ENCODE measurements at regions not wholly inside any gene's neighbourhood (a gene's known extent, or its start where the extent isn't known, plus 50 kb on each side); places are given as distances from the start of the nearest gene placed in this dataset.
"Not testable (repeated sequence)": the region's sequence is repeated elsewhere in the genome, so short reads cannot be mapped to it uniquely, and the experiment has no call there.

GRCh38 chr9:19931098-19931890 lies 142.5 kb upstream of the SLC24A2 start:
- no peak for DNase-seq

DNA sequence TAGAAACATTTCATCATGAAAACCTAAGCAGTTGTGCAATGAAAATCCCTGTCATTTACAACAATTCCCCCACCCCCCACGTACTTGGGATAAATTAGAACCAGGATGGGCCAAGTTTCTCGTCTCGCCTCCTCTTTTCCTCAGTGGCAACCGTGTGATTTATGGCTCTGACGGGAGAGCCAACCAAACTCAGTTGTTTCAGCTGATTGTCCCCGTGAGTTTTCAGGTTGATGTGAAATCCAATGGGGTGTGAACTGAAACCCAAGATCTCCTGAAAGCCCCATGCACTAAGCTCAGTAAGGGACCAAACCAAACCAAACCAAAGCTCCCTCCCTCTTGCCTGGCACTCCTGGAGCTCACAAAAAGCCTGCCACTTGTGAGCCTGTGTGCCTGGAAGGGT lies 138.7 kb upstream of the SLC24A2 start:
- DNase-seq: no peak

DNA sequence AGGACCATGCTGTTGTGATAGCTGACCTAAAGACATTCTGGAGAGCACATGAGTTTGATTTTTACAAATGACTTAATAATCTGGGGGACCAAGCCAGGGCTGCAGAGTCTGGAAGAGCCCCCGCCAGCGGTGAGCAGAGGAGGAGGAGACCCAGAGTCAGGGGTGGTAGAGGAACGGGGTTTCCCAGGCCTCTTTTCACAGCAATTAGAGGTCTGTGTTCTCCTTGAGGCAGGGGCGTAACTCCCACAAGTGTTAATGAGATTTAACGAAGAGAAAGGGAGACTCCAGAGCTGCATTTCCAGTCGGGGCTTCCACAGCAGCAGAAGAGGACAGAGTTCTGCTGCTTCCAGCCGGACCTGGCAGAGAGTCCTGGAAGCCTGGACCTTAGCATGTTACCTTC lies 137.9 kb upstream of the SLC24A2 start:
- DNase-seq: no peak

GRCh38 chr9:19925674-19926503 lies 137.1 kb upstream of the SLC24A2 start:
- peak; percentile 93 for DNase-seq

- no peak for DNase-seq
These were observed 135.2 kb upstream of the SLC24A2 start for GRCh38 chr9:19924080-19924479.

DNA sequence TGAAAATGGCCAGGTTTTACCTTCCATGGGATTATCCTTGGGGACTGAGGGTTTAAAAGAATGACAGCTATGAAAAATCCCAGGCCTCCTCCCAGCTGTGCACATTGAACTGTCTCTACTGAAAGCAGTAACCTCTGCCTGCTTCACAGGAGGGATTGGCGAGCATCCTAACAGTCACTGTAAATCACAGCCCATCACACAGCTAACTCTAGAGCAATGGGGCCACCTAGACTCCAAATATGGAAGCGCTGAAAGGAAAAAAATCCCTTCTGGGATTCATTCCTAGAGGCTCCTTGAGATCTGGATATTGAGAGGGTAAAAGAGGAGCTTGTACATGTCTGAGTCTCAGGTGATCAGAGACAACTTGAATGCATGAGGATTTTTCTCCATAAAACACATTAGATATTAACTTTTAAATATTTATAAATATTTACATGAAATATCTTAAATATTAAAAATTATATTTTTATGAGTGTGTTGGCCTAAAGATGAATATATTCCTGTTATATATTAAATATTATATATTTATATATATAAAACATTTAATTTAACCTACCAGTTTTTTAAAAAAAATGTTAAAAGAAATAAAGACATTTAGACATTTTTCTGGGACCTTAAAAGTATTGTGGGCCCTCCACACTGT lies 133.8 kb upstream of the SLC24A2 start:
- DNase-seq: peak; percentile 68

- no peak for DNase-seq
These were observed 131.6 kb upstream of the SLC24A2 start for GRCh38 chr9:19920401-19920800.

GRCh38 chr9:19918630-19919029 lies 129.8 kb upstream of the SLC24A2 start:
- no peak for DNase-seq

DNA sequence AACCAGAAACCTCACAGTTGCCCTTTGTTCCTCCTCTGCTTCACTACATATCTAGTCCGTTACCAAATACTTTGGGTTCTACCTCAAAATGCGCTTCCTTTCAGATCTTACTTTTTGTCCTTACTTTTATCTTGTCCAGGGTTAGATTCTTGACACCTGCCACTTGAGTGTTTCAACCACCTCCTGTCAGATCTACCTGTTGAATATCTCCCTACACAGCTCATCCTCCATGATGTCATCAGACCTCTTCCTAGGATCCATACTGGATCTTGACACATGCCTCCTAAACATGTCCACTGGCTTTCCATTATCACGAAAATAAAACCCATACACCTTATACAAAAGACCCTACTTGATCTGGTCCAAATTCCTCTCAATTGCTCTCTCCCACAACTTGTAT lies 125.2 kb upstream of the SLC24A2 start:
- no peak for DNase-seq

DNA sequence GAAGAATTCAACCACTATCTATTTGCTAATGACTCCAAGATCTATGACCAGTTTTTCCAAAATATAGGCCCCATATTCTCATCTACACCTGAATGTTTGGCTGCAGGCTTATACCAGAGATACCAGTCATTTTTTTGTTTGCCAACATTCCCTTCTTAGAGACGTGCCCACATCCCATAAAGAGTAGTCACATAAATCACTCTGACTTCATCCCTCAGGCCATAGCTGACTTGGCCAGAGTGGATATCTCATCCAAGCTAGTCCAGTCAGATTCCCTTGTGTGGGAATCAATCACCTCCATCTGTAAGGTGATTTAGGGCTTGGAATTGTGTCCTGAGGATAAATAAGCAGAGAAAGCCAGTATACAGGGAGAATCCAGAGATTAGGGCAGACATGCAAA lies 124.3 kb upstream of the SLC24A2 start:
- DNase-seq: no peak

DNA sequence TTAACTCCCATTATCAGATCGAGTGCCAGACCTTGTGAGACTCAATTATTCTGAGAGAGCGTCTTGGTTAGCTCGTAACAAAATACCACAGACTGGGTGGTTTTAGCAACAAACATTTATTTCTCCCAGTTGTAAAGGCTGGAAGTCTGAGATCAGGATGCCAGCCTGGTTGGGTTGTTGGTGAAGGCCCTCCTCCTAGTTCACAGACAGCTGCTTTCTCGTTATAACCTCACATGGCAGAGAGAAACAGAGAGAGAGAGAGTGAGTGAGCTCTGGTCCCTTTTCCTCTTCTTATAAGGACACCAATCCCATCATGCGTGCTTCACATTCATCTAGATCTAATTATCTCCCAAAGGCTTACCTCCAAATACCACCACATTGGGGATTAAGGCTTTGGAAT lies 114.2 kb upstream of the SLC24A2 start:
- DNase-seq: no peak

DNA sequence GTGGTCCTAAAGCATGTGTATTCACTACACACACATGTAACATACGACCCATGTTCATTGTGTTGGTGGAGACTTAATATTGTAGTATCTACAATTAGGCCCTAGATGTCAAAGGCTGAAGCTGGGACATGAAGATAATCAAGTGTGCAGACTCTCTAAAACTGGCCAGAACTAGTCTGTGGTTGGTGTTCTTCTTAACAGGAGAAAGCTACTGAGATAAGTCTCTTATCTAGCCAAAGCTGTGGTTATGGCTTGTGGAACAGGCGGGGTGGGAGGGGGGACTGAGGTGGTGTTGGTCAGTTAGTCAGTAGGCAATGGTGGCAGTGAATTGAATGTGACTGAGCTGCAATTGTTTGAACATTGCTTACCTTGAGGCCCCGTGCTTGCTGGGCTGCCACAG lies 112.7 kb upstream of the SLC24A2 start:
- DNase-seq: no peak

GRCh38 chr9:19896161-19896560 lies 107.3 kb upstream of the SLC24A2 start:
- no peak for DNase-seq

GRCh38 chr9:19895578-19895977 lies 106.7 kb upstream of the SLC24A2 start:
- not testable (repeated sequence) for DNase-seq

GRCh38 chr9:19895006-19895405 lies 106.2 kb upstream of the SLC24A2 start:
- DNase-seq: no peak

DNA sequence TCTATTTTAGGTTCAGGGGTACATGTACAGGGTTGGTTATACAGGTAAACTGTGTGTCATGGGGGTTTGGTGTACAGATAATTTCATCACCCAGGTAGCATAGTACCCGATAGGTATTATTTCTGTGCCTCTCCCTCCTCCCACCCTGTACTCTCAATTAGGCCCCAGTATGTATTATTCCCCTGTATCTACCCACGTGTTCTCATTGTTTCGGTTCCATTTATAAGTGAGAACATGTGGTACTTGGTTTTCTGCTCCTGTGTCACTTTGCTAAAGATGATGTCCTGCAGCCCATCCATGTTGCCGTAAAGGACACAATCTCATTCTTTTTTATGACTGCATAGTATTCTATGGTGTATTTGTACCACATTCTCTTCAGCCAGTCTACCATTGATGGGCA lies 96.8 kb upstream of the SLC24A2 start:
- DNase-seq: no peak

DNA sequence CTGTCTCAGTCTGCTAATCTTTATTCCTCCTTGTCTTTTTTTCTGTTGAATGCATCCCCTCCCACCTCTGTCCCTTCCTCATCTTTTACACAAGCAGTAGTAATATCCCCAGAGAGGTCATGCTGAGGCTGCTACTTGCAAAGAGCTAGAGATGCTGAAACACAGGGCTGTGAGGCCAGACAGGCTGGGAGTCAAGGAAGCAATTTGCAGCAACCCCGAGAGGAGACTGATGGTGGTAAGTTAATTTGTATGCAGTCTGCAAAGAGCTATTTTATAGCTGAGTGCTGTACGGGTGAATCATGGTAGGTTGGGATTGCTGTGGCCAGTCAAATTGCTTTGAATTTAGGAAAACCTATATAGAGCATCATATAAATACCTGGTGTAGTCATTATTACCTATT lies 90.2 kb upstream of the SLC24A2 start:
- peak; percentile 23 for DNase-seq

- no peak for DNase-seq
These were observed 87.9 kb upstream of the SLC24A2 start for GRCh38 chr9:19876569-19877316.

GRCh38 chr9:19875291-19875920 lies 86.6 kb upstream of the SLC24A2 start:
- DNase-seq: no peak

- DNase-seq: not testable (repeated sequence)
These were observed 84.4 kb upstream of the SLC24A2 start for GRCh38 chr9:19873188-19873587.

GRCh38 chr9:19870988-19871387 lies 82.2 kb upstream of the SLC24A2 start:
- no peak for DNase-seq

DNA sequence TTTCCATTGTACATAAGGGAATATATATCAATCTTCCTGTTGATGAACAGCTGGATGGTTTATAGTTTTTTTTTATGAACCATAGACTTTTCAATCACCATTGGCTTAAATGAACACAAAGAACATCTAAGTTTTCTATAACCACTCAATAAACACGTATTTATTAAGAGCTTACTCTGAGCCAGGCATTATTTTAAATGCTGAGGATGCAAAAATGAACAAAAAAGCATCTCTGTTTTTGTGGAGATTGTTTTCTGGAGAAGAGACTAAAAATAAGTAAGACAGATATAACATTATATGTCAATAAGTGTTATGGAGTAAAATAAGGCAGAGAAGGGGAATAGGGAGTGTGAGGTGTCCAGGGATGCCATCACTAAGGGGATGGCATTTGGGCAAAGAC lies 52.1 kb upstream of the SLC24A2 start:
- DNase-seq: no peak
